ENCODE measurements at regions not wholly inside any gene's neighbourhood (a gene's known extent, or its start where the extent isn't known, plus 50 kb on each side); places are given as distances from the start of the nearest gene placed in this dataset.

GRCh38 chr13:111966933-111967332, 100.0 kb upstream of the SOX1 start:
- no peak overlapping the region for H3K27ac ChIP-seq
- TF ChIP-seq ZFX (IDR thresholded peaks at IDR 0.05) (no peak), CTCF (conservative IDR thresholded peaks at IDR 0.05) (no peak)

- TF ChIP-seq CTCF (conservative IDR thresholded peaks at IDR 0.05) (no peak), ZFX (IDR thresholded peaks at IDR 0.05) (no peak)
- H3K27ac ChIP-seq = no peak overlapping the region
Observed at GRCh38 chr13:111967572-111968201, 99.3 kb upstream of the SOX1 start.

- TF ChIP-seq ZFX (IDR thresholded peaks at IDR 0.05) = no peak
- no peak for TF ChIP-seq CTCF (conservative IDR thresholded peaks at IDR 0.05)
- H3K27ac ChIP-seq = no peak overlapping the region
Observed at GRCh38 chr13:111968336-111969010, 98.5 kb upstream of the SOX1 start.

- no peak for TF ChIP-seq ZFX (IDR thresholded peaks at IDR 0.05)
- TF ChIP-seq CTCF (conservative IDR thresholded peaks at IDR 0.05) = no peak
- H3K27ac ChIP-seq = no peak overlapping the region
Observed at GRCh38 chr13:111969551-111970135, 97.3 kb upstream of the SOX1 start.

GRCh38 chr13:111970494-111971141, 96.3 kb upstream of the SOX1 start:
- H3K27ac ChIP-seq = no peak overlapping the region
- no peak for TF ChIP-seq CTCF (conservative IDR thresholded peaks at IDR 0.05)
- TF ChIP-seq ZFX (IDR thresholded peaks at IDR 0.05) = no peak

- no peak for TF ChIP-seq CTCF (conservative IDR thresholded peaks at IDR 0.05)
- TF ChIP-seq ZFX (IDR thresholded peaks at IDR 0.05) = no peak
- no peak overlapping the region for H3K27ac ChIP-seq
Observed at GRCh38 chr13:111971891-111972780, 94.8 kb upstream of the SOX1 start.

Measured in C4-2B (cell line).